WTC11 (cell line): ENCODE measurements at regions not wholly inside any gene's neighbourhood (a gene's known extent, or its start where the extent isn't known, plus 50 kb on each side); places are given as distances from the start of the nearest gene placed in this dataset.

Experiments
- ATF3 ChIP-seq: sonication (generic); formaldehyde crosslinking; conservative IDR thresholded peaks from 2 replicates; pipeline ENCODE4 v1.8.1; 2022; ENCODE audit warnings: mild to moderate bottlenecking, missing genetic modification reagents
- CREB1 ChIP-seq: sonication (generic); formaldehyde crosslinking; IDR thresholded peaks from 2 replicates; pipeline ENCODE4 v1.8.0; 2023; ENCODE audit warnings: mild to moderate bottlenecking, missing genetic modification reagents
- CTCF ChIP-seq: fragments of 200-600 bp; IDR thresholded peaks from 2 replicates; pipeline ENCODE4 v1.8.0; 2022; ENCODE audit warnings: antibody characterized with exemption
- ELF4 ChIP-seq: sonication (generic); formaldehyde crosslinking; IDR thresholded peaks from 2 replicates; pipeline ENCODE4 v1.8.1; 2022; ENCODE audit warnings: low read depth, mild to moderate bottlenecking, moderate library complexity, missing genetic modification reagents
- FOXJ3 ChIP-seq: sonication (generic); formaldehyde crosslinking; IDR thresholded peaks from 2 replicates; pipeline ENCODE4 v1.9.0; 2021; ENCODE audit warnings: missing genetic modification reagents, mild to moderate bottlenecking, borderline replicate concordance
- HMGA2 ChIP-seq: fragments of 250-450 bp; sonication (Bioruptor Pico); IDR thresholded peaks from 2 replicates; pipeline ENCODE4 v1.4.0; 2021; ENCODE audit warnings: mild to moderate bottlenecking, moderate library complexity
- IRF2 ChIP-seq: sonication (generic); formaldehyde crosslinking; IDR thresholded peaks from 2 replicates; pipeline ENCODE4 v1.8.0; 2022; ENCODE audit warnings: low read depth, missing genetic modification reagents, borderline replicate concordance
- MAX ChIP-seq: sonication (generic); formaldehyde crosslinking; IDR thresholded peaks from 2 replicates; pipeline ENCODE4 v1.8.0; 2022; ENCODE audit warnings: mild to moderate bottlenecking, missing genetic modification reagents
- NR1H2 ChIP-seq: sonication (generic); formaldehyde crosslinking; IDR thresholded peaks from 2 replicates; pipeline ENCODE4 v1.9.0; 2021; ENCODE audit warnings: mild to moderate bottlenecking, moderate library complexity, missing genetic modification reagents
- SMAD4 ChIP-seq: sonication (generic); formaldehyde crosslinking; IDR thresholded peaks from 2 replicates; pipeline ENCODE4 v1.8.0; 2022; ENCODE audit warnings: mild to moderate bottlenecking, missing genetic modification reagents
- ZBTB21 ChIP-seq: sonication (generic); formaldehyde crosslinking; IDR thresholded peaks from 2 replicates; pipeline ENCODE4 v1.8.1; 2023; ENCODE audit warnings: mild to moderate bottlenecking, missing genetic modification reagents, borderline replicate concordance
- ZNF532 ChIP-seq: fragments of 250-450 bp; sonication (Bioruptor Pico); IDR thresholded peaks from 2 replicates; pipeline ENCODE4 v1.9.0; 2021; ENCODE audit warnings: mild to moderate bottlenecking, borderline replicate concordance

- TF ChIP-seq ZBTB21 (CRISPR knock-in tag) (no peak), HMGA2 (CRISPR knock-in tag) (no peak), CTCF (no peak), IRF2 (CRISPR knock-in tag) (no peak), CREB1 (no peak), FOXJ3 (CRISPR knock-in tag) (no peak), ZNF532 (no peak), MAX (CRISPR knock-in tag) (no peak), ELF4 (CRISPR knock-in tag) (no peak), ATF3 (no peak), NR1H2 (CRISPR knock-in tag) (no peak), SMAD4 (no peak)
Observed at GRCh38 chr7:125877246-125877645, 947.6 kb upstream of the POT1 start.
